ENCODE measurements at regions not wholly inside any gene's neighbourhood (a gene's known extent, or its start where the extent isn't known, plus 50 kb on each side); places are given as distances from the start of the nearest gene placed in this dataset.

- H3K4me1 Mint-ChIP-seq: no peaks in the 10 kb centered on the region
Observed at GRCh38 chr17:53588317-53588716, 234.4 kb upstream of the KIF2B start.

More at GRCh38 chr17:53588317-53588716, 234.4 kb upstream of the KIF2B start:
- DNase-seq (ENCODE audit: low spot score) (no peak), ATAC-seq (no peak)
- no peaks in the 10 kb centered on the region for H3K79me2 ChIP-seq (replicated peaks; ENCODE audit: insufficient read depth)
- no peaks in the 10 kb centered on the region for H3K4me1 ChIP-seq (ENCODE audit: insufficient read depth)
- no peak for TF ChIP-seq CTCF (conservative IDR thresholded peaks at IDR 0.05; ENCODE audit: low read depth in 2 of 2)
- TF ChIP-seq CREB1 (CRISPR knock-in tag; IDR thresholded peaks at IDR 0.05; ENCODE audit: low read depth): no peak
- TF ChIP-seq NANOG (IDR thresholded peaks at IDR 0.05; ENCODE audit: borderline replicate concordance): no peak
- TF ChIP-seq ZNF331 (CRISPR knock-in tag; IDR thresholded peaks at IDR 0.05; ENCODE audit: low read depth): no peak
- TF ChIP-seq ZNF114 (CRISPR knock-in tag; IDR thresholded peaks at IDR 0.05): no peak
- TF ChIP-seq, protein P1, sequence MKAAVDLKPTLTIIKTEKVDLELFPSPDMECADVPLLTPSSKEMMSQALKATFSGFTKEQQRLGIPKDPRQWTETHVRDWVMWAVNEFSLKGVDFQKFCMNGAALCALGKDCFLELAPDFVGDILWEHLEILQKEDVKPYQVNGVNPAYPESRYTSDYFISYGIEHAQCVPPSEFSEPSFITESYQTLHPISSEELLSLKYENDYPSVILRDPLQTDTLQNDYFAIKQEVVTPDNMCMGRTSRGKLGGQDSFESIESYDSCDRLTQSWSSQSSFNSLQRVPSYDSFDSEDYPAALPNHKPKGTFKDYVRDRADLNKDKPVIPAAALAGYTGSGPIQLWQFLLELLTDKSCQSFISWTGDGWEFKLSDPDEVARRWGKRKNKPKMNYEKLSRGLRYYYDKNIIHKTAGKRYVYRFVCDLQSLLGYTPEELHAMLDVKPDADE (IDR thresholded peaks at IDR 0.05): no peak
- TF ChIP-seq, protein P2, sequence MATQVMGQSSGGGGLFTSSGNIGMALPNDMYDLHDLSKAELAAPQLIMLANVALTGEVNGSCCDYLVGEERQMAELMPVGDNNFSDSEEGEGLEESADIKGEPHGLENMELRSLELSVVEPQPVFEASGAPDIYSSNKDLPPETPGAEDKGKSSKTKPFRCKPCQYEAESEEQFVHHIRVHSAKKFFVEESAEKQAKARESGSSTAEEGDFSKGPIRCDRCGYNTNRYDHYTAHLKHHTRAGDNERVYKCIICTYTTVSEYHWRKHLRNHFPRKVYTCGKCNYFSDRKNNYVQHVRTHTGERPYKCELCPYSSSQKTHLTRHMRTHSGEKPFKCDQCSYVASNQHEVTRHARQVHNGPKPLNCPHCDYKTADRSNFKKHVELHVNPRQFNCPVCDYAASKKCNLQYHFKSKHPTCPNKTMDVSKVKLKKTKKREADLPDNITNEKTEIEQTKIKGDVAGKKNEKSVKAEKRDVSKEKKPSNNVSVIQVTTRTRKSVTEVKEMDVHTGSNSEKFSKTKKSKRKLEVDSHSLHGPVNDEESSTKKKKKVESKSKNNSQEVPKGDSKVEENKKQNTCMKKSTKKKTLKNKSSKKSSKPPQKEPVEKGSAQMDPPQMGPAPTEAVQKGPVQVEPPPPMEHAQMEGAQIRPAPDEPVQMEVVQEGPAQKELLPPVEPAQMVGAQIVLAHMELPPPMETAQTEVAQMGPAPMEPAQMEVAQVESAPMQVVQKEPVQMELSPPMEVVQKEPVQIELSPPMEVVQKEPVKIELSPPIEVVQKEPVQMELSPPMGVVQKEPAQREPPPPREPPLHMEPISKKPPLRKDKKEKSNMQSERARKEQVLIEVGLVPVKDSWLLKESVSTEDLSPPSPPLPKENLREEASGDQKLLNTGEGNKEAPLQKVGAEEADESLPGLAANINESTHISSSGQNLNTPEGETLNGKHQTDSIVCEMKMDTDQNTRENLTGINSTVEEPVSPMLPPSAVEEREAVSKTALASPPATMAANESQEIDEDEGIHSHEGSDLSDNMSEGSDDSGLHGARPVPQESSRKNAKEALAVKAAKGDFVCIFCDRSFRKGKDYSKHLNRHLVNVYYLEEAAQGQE (IDR thresholded peaks at IDR 0.05; ENCODE audit: unreplicated experiment): no peak
- no peak for TF ChIP-seq POLR2AphosphoS5 (IDR thresholded peaks at IDR 0.05; ENCODE audit: low read depth)
- TF ChIP-seq JUNB (IDR thresholded peaks at IDR 0.05; ENCODE audit: unreplicated experiment): no peak
- no peak for TF ChIP-seq STAT1 (IDR thresholded peaks at IDR 0.05; ENCODE audit: unreplicated experiment)
- TF ChIP-seq, protein P3, sequence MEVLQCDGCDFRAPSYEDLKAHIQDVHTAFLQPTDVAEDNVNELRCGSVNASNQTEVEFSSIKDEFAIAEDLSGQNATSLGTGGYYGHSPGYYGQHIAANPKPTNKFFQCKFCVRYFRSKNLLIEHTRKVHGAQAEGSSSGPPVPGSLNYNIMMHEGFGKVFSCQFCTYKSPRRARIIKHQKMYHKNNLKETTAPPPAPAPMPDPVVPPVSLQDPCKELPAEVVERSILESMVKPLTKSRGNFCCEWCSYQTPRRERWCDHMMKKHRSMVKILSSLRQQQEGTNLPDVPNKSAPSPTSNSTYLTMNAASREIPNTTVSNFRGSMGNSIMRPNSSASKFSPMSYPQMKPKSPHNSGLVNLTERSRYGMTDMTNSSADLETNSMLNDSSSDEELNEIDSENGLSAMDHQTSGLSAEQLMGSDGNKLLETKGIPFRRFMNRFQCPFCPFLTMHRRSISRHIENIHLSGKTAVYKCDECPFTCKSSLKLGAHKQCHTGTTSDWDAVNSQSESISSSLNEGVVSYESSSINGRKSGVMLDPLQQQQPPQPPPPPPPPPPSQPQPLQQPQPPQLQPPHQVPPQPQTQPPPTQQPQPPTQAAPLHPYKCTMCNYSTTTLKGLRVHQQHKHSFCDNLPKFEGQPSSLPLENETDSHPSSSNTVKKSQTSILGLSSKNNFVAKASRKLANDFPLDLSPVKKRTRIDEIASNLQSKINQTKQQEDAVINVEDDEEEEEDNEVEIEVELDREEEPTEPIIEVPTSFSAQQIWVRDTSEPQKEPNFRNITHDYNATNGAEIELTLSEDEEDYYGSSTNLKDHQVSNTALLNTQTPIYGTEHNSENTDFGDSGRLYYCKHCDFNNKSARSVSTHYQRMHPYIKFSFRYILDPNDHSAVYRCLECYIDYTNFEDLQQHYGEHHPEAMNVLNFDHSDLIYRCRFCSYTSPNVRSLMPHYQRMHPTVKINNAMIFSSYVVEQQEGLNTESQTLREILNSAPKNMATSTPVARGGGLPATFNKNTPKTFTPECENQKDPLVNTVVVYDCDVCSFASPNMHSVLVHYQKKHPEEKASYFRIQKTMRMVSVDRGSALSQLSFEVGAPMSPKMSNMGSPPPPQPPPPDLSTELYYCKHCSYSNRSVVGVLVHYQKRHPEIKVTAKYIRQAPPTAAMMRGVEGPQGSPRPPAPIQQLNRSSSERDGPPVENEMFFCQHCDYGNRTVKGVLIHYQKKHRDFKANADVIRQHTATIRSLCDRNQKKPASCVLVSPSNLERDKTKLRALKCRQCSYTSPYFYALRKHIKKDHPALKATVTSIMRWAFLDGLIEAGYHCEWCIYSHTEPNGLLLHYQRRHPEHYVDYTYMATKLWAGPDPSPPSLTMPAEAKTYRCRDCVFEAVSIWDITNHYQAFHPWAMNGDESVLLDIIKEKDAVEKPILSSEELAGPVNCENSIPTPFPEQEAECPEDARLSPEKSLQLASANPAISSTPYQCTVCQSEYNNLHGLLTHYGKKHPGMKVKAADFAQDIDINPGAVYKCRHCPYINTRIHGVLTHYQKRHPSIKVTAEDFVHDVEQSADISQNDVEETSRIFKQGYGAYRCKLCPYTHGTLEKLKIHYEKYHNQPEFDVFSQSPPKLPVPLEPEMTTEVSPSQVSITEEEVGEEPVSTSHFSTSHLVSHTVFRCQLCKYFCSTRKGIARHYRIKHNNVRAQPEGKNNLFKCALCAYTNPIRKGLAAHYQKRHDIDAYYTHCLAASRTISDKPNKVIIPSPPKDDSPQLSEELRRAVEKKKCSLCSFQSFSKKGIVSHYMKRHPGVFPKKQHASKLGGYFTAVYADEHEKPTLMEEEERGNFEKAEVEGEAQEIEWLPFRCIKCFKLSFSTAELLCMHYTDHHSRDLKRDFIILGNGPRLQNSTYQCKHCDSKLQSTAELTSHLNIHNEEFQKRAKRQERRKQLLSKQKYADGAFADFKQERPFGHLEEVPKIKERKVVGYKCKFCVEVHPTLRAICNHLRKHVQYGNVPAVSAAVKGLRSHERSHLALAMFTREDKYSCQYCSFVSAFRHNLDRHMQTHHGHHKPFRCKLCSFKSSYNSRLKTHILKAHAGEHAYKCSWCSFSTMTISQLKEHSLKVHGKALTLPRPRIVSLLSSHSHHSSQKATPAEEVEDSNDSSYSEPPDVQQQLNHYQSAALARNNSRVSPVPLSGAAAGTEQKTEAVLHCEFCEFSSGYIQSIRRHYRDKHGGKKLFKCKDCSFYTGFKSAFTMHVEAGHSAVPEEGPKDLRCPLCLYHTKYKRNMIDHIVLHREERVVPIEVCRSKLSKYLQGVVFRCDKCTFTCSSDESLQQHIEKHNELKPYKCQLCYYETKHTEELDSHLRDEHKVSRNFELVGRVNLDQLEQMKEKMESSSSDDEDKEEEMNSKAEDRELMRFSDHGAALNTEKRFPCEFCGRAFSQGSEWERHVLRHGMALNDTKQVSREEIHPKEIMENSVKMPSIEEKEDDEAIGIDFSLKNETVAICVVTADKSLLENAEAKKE (CRISPR knock-in tag; IDR thresholded peaks at IDR 0.05): no peak
- H3K36me3 ChIP-seq (ENCODE audit: insufficient read depth): no peaks in the 10 kb centered on the region
- H3K4me2 ChIP-seq: no peak overlapping the region
- no peak overlapping the region for H3K4me3 ChIP-seq
- Mint-ChIP-seq H3K36me3 (ENCODE audit: low read depth) (no peaks in the 10 kb centered on the region), H3K9me3 (no peaks in the 10 kb centered on the region; the same call in 2 of the 3 replicates), H3K4me3 (no peak overlapping the region), H3K27ac (peak overlapping the region; percentile 70; the same call in 1 of the 2 replicates), H3K27me3 (ENCODE audit: insufficient read depth, low read depth, poor library complexity) (no peaks in the 10 kb centered on the region)
- H3K27ac ChIP-seq (ENCODE audit: low read depth): no peak overlapping the region
- no peak overlapping the region for H2AFZ ChIP-seq
- no peaks in the 10 kb centered on the region for H3F3A ChIP-seq (replicated peaks; ENCODE audit: low read depth)
- no peaks in the 10 kb centered on the region for H4K20me1 ChIP-seq (replicated peaks; ENCODE audit: insufficient read depth)
- H3K27me3 ChIP-seq (ENCODE audit: insufficient read depth): no peaks in the 10 kb centered on the region
- H3K9me2 ChIP-seq (ENCODE audit: insufficient read depth): no peaks in the 10 kb centered on the region

Measured in GM23338 (cell line).